ENCODE measurements at regions not wholly inside any gene's neighbourhood (a gene's known extent, or its start where the extent isn't known, plus 50 kb on each side); places are given as distances from the start of the nearest gene placed in this dataset.

DNA sequence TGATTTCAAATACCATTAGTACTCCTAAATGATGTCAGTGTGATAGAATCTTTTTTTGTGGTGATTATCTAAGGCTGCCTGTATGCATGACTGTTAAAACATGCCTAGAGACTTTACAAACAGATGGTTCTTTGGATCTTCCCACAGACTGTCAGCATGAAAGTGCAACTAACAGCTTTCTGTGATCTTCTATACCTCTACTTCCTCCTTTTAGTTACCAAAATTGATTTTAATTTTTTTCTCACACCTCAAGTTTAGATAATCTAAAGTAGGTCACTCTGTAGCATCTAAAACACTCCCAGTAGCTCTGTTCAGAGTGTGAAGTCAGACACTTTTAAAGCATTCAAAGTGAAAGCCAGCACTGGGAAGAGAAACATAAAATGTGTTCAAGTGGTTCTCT lies 534.5 kb downstream of the PTPRC start (continued):
- peak; percentile 90 for TF ChIP-seq BCL3 (IDR thresholded peaks at IDR 0.05; ENCODE audit: borderline replicate concordance, insufficient read depth, low read depth, low read length, poor library complexity, severe bottlenecking)
- no peak for TF ChIP-seq NR2C1 (IDR thresholded peaks at IDR 0.05)
- no peak for TF ChIP-seq ZNF622 (IDR thresholded peaks at IDR 0.05)
- TF ChIP-seq SP1 (IDR thresholded peaks at IDR 0.05; ENCODE audit: low read depth, low read length), result no peak
- peak; percentile 55; the same call in 1 of the 2 replicates for TF ChIP-seq MXI1 (IDR thresholded peaks at IDR 0.05; ENCODE audit: low read depth, low read length)
- TF ChIP-seq WRNIP1 (IDR thresholded peaks at IDR 0.05; ENCODE audit: borderline replicate concordance, low read depth, low read length), result no peak
- TF ChIP-seq, protein P1, sequence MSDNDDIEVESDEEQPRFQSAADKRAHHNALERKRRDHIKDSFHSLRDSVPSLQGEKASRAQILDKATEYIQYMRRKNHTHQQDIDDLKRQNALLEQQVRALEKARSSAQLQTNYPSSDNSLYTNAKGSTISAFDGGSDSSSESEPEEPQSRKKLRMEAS (IDR thresholded peaks at IDR 0.05; ENCODE audit: low read depth, low read length), result no peak
- TF ChIP-seq, protein P2, sequence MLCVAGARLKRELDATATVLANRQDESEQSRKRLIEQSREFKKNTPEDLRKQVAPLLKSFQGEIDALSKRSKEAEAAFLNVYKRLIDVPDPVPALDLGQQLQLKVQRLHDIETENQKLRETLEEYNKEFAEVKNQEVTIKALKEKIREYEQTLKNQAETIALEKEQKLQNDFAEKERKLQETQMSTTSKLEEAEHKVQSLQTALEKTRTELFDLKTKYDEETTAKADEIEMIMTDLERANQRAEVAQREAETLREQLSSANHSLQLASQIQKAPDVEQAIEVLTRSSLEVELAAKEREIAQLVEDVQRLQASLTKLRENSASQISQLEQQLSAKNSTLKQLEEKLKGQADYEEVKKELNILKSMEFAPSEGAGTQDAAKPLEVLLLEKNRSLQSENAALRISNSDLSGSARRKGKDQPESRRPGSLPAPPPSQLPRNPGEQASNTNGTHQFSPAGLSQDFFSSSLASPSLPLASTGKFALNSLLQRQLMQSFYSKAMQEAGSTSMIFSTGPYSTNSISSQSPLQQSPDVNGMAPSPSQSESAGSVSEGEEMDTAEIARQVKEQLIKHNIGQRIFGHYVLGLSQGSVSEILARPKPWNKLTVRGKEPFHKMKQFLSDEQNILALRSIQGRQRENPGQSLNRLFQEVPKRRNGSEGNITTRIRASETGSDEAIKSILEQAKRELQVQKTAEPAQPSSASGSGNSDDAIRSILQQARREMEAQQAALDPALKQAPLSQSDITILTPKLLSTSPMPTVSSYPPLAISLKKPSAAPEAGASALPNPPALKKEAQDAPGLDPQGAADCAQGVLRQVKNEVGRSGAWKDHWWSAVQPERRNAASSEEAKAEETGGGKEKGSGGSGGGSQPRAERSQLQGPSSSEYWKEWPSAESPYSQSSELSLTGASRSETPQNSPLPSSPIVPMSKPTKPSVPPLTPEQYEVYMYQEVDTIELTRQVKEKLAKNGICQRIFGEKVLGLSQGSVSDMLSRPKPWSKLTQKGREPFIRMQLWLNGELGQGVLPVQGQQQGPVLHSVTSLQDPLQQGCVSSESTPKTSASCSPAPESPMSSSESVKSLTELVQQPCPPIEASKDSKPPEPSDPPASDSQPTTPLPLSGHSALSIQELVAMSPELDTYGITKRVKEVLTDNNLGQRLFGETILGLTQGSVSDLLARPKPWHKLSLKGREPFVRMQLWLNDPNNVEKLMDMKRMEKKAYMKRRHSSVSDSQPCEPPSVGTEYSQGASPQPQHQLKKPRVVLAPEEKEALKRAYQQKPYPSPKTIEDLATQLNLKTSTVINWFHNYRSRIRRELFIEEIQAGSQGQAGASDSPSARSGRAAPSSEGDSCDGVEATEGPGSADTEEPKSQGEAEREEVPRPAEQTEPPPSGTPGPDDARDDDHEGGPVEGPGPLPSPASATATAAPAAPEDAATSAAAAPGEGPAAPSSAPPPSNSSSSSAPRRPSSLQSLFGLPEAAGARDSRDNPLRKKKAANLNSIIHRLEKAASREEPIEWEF (IDR thresholded peaks at IDR 0.05; ENCODE audit: insufficient replicate concordance, low read depth, low read length), result peak; percentile 92
- no peak for TF ChIP-seq EGR1 (IDR thresholded peaks at IDR 0.05; ENCODE audit: borderline replicate concordance in 1 of 2, low read depth in 2 of 2, low read length in 2 of 2)
- TF ChIP-seq SPI1 (IDR thresholded peaks at IDR 0.05; ENCODE audit: borderline replicate concordance, insufficient read depth, low read depth, low read length), result peak; percentile 73
- no peak for TF ChIP-seq NFXL1 (IDR thresholded peaks at IDR 0.05; ENCODE audit: borderline replicate concordance)
- TF ChIP-seq ZNF24 (IDR thresholded peaks at IDR 0.05), result peak; percentile 74
- TF ChIP-seq NFYA (IDR thresholded peaks at IDR 0.05; ENCODE audit: borderline replicate concordance, low read depth, low read length), result no peak
- TF ChIP-seq, protein P3, sequence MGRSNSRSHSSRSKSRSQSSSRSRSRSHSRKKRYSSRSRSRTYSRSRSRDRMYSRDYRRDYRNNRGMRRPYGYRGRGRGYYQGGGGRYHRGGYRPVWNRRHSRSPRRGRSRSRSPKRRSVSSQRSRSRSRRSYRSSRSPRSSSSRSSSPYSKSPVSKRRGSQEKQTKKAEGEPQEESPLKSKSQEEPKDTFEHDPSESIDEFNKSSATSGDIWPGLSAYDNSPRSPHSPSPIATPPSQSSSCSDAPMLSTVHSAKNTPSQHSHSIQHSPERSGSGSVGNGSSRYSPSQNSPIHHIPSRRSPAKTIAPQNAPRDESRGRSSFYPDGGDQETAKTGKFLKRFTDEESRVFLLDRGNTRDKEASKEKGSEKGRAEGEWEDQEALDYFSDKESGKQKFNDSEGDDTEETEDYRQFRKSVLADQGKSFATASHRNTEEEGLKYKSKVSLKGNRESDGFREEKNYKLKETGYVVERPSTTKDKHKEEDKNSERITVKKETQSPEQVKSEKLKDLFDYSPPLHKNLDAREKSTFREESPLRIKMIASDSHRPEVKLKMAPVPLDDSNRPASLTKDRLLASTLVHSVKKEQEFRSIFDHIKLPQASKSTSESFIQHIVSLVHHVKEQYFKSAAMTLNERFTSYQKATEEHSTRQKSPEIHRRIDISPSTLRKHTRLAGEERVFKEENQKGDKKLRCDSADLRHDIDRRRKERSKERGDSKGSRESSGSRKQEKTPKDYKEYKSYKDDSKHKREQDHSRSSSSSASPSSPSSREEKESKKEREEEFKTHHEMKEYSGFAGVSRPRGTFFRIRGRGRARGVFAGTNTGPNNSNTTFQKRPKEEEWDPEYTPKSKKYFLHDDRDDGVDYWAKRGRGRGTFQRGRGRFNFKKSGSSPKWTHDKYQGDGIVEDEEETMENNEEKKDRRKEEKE (IDR thresholded peaks at IDR 0.05), result no peak
- no peak for TF ChIP-seq FOXK2 (IDR thresholded peaks at IDR 0.05)
- TF ChIP-seq, protein P4, sequence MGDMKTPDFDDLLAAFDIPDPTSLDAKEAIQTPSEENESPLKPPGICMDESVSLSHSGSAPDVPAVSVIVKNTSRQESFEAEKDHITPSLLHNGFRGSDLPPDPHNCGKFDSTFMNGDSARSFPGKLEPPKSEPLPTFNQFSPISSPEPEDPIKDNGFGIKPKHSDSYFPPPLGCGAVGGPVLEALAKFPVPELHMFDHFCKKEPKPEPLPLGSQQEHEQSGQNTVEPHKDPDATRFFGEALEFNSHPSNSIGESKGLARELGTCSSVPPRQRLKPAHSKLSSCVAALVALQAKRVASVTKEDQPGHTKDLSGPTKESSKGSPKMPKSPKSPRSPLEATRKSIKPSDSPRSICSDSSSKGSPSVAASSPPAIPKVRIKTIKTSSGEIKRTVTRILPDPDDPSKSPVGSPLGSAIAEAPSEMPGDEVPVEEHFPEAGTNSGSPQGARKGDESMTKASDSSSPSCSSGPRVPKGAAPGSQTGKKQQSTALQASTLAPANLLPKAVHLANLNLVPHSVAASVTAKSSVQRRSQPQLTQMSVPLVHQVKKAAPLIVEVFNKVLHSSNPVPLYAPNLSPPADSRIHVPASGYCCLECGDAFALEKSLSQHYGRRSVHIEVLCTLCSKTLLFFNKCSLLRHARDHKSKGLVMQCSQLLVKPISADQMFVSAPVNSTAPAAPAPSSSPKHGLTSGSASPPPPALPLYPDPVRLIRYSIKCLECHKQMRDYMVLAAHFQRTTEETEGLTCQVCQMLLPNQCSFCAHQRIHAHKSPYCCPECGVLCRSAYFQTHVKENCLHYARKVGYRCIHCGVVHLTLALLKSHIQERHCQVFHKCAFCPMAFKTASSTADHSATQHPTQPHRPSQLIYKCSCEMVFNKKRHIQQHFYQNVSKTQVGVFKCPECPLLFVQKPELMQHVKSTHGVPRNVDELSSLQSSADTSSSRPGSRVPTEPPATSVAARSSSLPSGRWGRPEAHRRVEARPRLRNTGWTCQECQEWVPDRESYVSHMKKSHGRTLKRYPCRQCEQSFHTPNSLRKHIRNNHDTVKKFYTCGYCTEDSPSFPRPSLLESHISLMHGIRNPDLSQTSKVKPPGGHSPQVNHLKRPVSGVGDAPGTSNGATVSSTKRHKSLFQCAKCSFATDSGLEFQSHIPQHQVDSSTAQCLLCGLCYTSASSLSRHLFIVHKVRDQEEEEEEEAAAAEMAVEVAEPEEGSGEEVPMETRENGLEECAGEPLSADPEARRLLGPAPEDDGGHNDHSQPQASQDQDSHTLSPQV (IDR thresholded peaks at IDR 0.05), result no peak
- TF ChIP-seq RAD51 (IDR thresholded peaks at IDR 0.05), result peak; percentile 46; the same call in 1 of the 2 replicates
